ENCODE measurements at regions not wholly inside any gene's neighbourhood (a gene's known extent, or its start where the extent isn't known, plus 50 kb on each side); places are given as distances from the start of the nearest gene placed in this dataset.

- no peak for TF ChIP-seq EZH2 (IDR thresholded peaks at IDR 0.05; ENCODE audit: insufficient read depth, poor library complexity, severe bottlenecking)
- TF ChIP-seq EZH2phosphoT487 (IDR thresholded peaks at IDR 0.05; ENCODE audit: insufficient read depth, low read depth): no peak
Measured at GRCh38 chr15:94747510-94747909, 516.1 kb downstream of the MCTP2 start.

Measured in GM23248 (cell line).